Stimulated activated CD8-positive, alpha-beta memory T cell treated with anti-CD3 and anti-CD28 coated beads, Interleukin-4, amount 100 ng/mL, for 48 hours (primary cell): ENCODE measurements at regions not wholly inside any gene's neighbourhood (a gene's known extent, or its start where the extent isn't known, plus 50 kb on each side); places are given as distances from the start of the nearest gene placed in this dataset.

ENCODE experiments used
- DNase-seq: peaks from one replicate; pipeline ENCODE4 v3.0.0-alpha.2; 2020

- DNase-seq = no peak
Measured at GRCh38 chr4:140211693-140212092, 57.7 kb upstream of the MAML3 start.

- no peak for DNase-seq
Measured at GRCh38 chr4:140211161-140211560, 57.2 kb upstream of the MAML3 start.

- no peak for DNase-seq
Measured at GRCh38 chr4:140208921-140209320, 54.9 kb upstream of the MAML3 start.
